GM12891 (cell line): ENCODE measurements at regions not wholly inside any gene's neighbourhood (a gene's known extent, or its start where the extent isn't known, plus 50 kb on each side); places are given as distances from the start of the nearest gene placed in this dataset.

ENCODE experiments used
- DNase-seq: peaks from one replicate; pipeline ENCODE4 v3.0.0; 2011; ENCODE audit warnings: low spot score; ENCODE audit not compliant: insufficient read length
- FAIRE-seq: peaks from 2 replicates; lab custom pipeline; 2011; peaks lifted over from hg19 to GRCh38; lab: Jason Lieb, UNC
- PAX5 ChIP-seq: IDR thresholded peaks from 2 replicates; pipeline ENCODE4 v1.6.1; 2011; ENCODE audit warnings: low read length, moderate library complexity, mild to moderate bottlenecking; ENCODE audit not compliant: insufficient read depth, severe bottlenecking
- POLR2A ChIP-seq: IDR thresholded peaks from 2 replicates; pipeline ENCODE4 v1.6.1; 2011; ENCODE audit warnings: low read depth, low read length, control low read depth
- POLR2AphosphoS5 ChIP-seq: IDR thresholded peaks from 2 replicates; pipeline ENCODE4 v1.6.1; 2011; ENCODE audit warnings: low read depth, low read length, control low read depth
- POU2F2 ChIP-seq: IDR thresholded peaks from 2 replicates; pipeline ENCODE4 v1.6.1; 2011; ENCODE audit warnings: low read depth, mild to moderate bottlenecking, control low read depth, low read length, moderate library complexity
- SPI1 ChIP-seq: IDR thresholded peaks from 2 replicates; pipeline ENCODE4 v1.6.1; 2011; ENCODE audit warnings: low read depth, low read length, control low read depth
- TAF1 ChIP-seq: IDR thresholded peaks from 2 replicates; pipeline ENCODE4 v1.6.1; 2011; ENCODE audit warnings: low read depth, low read length, control low read depth

- no peak for TF ChIP-seq TAF1
- TF ChIP-seq POU2F2 = no peak
- no peak for TF ChIP-seq PAX5
- no peak for TF ChIP-seq POLR2AphosphoS5
- no peak for TF ChIP-seq SPI1
- no peak for DNase-seq
- FAIRE-seq = no peak
Measured at GRCh38 chr18:54100920-54101470, 123.5 kb downstream of the MBD2 start.

- FAIRE-seq = no peak
- no peak for DNase-seq
- TF ChIP-seq TAF1 (no peak), PAX5 (no peak), SPI1 (no peak), POU2F2 (no peak), POLR2A (no peak), POLR2AphosphoS5 (no peak)
Measured at GRCh38 chr18:54100466-54100865, 124.0 kb downstream of the MBD2 start.

- TF ChIP-seq POLR2AphosphoS5 (no peak), POLR2A (no peak), PAX5 (no peak), SPI1 (no peak), TAF1 (no peak), POU2F2 (no peak)
- DNase-seq (no peak), FAIRE-seq (no peak)
Measured at GRCh38 chr18:54094474-54094873, 130.0 kb downstream of the MBD2 start.

- no peak for FAIRE-seq
Measured at GRCh38 chr18:54090856-54091255, 133.6 kb downstream of the MBD2 start.

GRCh38 chr18:54089749-54090459 is 134.6 kb downstream of the MBD2 start:
- DNase-seq = no peak
- FAIRE-seq = no peak
- no peak for TF ChIP-seq SPI1
- no peak for TF ChIP-seq POLR2A
- TF ChIP-seq TAF1 = no peak
- no peak for TF ChIP-seq POLR2AphosphoS5
- TF ChIP-seq PAX5 = no peak
- TF ChIP-seq POU2F2 = no peak

More at GRCh38 chr18:54090856-54091255, 133.6 kb downstream of the MBD2 start:
- no peak for TF ChIP-seq TAF1
- TF ChIP-seq PAX5 = no peak
- DNase-seq = no peak

GRCh38 chr18:54086863-54087262 is 137.6 kb downstream of the MBD2 start:
- DNase-seq = no peak
- FAIRE-seq = no peak

GRCh38 chr18:54086046-54086802 is 138.2 kb downstream of the MBD2 start:
- FAIRE-seq (no peak), DNase-seq (no peak)
- no peak for TF ChIP-seq PAX5
- no peak for TF ChIP-seq POLR2A
- no peak for TF ChIP-seq TAF1
- TF ChIP-seq SPI1 = no peak
- TF ChIP-seq POU2F2 = no peak
- no peak for TF ChIP-seq POLR2AphosphoS5

More at GRCh38 chr18:54086863-54087262, 137.6 kb downstream of the MBD2 start:
- TF ChIP-seq PAX5 (no peak), POLR2A (no peak), TAF1 (no peak), POU2F2 (no peak), SPI1 (peak; percentile 39), POLR2AphosphoS5 (no peak)

GRCh38 chr18:54080858-54081257 is 143.6 kb downstream of the MBD2 start:
- no peak for FAIRE-seq
- DNase-seq = no peak
- TF ChIP-seq POLR2A (no peak), POU2F2 (no peak), PAX5 (no peak), TAF1 (no peak), POLR2AphosphoS5 (no peak), SPI1 (no peak)

GRCh38 chr18:54076166-54076565 is 148.3 kb downstream of the MBD2 start:
- DNase-seq (no peak), FAIRE-seq (no peak)
- TF ChIP-seq PAX5 (no peak), POLR2AphosphoS5 (no peak)

- DNase-seq (no peak), FAIRE-seq (no peak)
- TF ChIP-seq TAF1 (no peak), POU2F2 (no peak), PAX5 (no peak), SPI1 (no peak), POLR2A (no peak), POLR2AphosphoS5 (no peak)
Measured at GRCh38 chr18:54075689-54076088, 148.8 kb downstream of the MBD2 start.
